ENCODE measurements at regions not wholly inside any gene's neighbourhood (a gene's known extent, or its start where the extent isn't known, plus 50 kb on each side); places are given as distances from the start of the nearest gene placed in this dataset.
A peak's percentile ranks its signal among the peaks of the same experiment; 100 is the strongest.
"Not testable (repeated sequence)": the region's sequence is repeated elsewhere in the genome, so short reads cannot be mapped to it uniquely, and the experiment has no call there.

- Mint-ChIP-seq H3K27ac (no peak overlapping the region), H3K4me1 (no peaks in the 10 kb centered on the region), H3K4me3 (no peak overlapping the region), H3K9me3 (peaks cover 6% of the 10 kb centered on the region), H3K27me3 (peaks cover 28% of the 10 kb centered on the region), H3K36me3 (no peaks in the 10 kb centered on the region)
- no peak for ATAC-seq
These were observed 166.1 kb upstream of the RAB6C start for GRCh38 chr2:129813404-129813803.

- H3K27me3 Mint-ChIP-seq = peaks cover 9% of the 10 kb centered on the region
- ATAC-seq = no peak
These were observed 162.5 kb upstream of the RAB6C start for GRCh38 chr2:129816813-129817574.

GRCh38 chr2:129819855-129820254, 159.6 kb upstream of the RAB6C start:
- Mint-ChIP-seq H3K4me1 (no peaks in the 10 kb centered on the region), H3K27me3 (no peaks in the 10 kb centered on the region), H3K4me3 (no peak overlapping the region), H3K9me3 (peaks cover 6% of the 10 kb centered on the region), H3K27ac (no peak overlapping the region), H3K36me3 (no peaks in the 10 kb centered on the region)
- ATAC-seq = peak; percentile 22

More at GRCh38 chr2:129816813-129817574, 162.5 kb upstream of the RAB6C start:
- Mint-ChIP-seq H3K27ac (no peak overlapping the region), H3K36me3 (no peaks in the 10 kb centered on the region), H3K4me1 (no peaks in the 10 kb centered on the region), H3K9me3 (peaks cover 6% of the 10 kb centered on the region), H3K4me3 (no peak overlapping the region)

- Mint-ChIP-seq H3K4me1 (no peaks in the 10 kb centered on the region), H3K4me3 (no peak overlapping the region), H3K27me3 (no peaks in the 10 kb centered on the region), H3K27ac (no peak overlapping the region), H3K9me3 (no peaks in the 10 kb centered on the region), H3K36me3 (no peaks in the 10 kb centered on the region)
- ATAC-seq = no peak
These were observed 158.6 kb upstream of the RAB6C start for GRCh38 chr2:129820908-129821307.

- no peak for ATAC-seq
- H3K27me3 Mint-ChIP-seq = no peaks in the 10 kb centered on the region
- no peak overlapping the region for H3K27ac Mint-ChIP-seq
- H3K4me3 Mint-ChIP-seq = no peak overlapping the region
- H3K36me3 Mint-ChIP-seq = no peaks in the 10 kb centered on the region
- H3K4me1 Mint-ChIP-seq = no peaks in the 10 kb centered on the region
- no peaks in the 10 kb centered on the region for H3K9me3 Mint-ChIP-seq
These were observed 158.0 kb upstream of the RAB6C start for GRCh38 chr2:129821445-129821844.

GRCh38 chr2:129823044-129823443, 156.4 kb upstream of the RAB6C start:
- no peak overlapping the region for H3K4me3 Mint-ChIP-seq
- H3K27ac Mint-ChIP-seq = no peak overlapping the region
- ATAC-seq = no peak
- H3K4me1 Mint-ChIP-seq = no peaks in the 10 kb centered on the region
- H3K9me3 Mint-ChIP-seq = no peaks in the 10 kb centered on the region
- H3K27me3 Mint-ChIP-seq = no peaks in the 10 kb centered on the region
- H3K36me3 Mint-ChIP-seq = no peaks in the 10 kb centered on the region

- Mint-ChIP-seq H3K4me3 (no peak overlapping the region), H3K27ac (no peak overlapping the region), H3K27me3 (peaks cover 11% of the 10 kb centered on the region), H3K36me3 (peaks cover 9% of the 10 kb centered on the region), H3K9me3 (peaks cover 6% of the 10 kb centered on the region), H3K4me1 (no peaks in the 10 kb centered on the region)
- peak; percentile 40 for ATAC-seq
These were observed 152.0 kb upstream of the RAB6C start for GRCh38 chr2:129827311-129828090.

GRCh38 chr2:129828792-129829191, 150.7 kb upstream of the RAB6C start:
- Mint-ChIP-seq H3K4me1 (no peaks in the 10 kb centered on the region), H3K4me3 (no peak overlapping the region), H3K27me3 (peaks cover 14% of the 10 kb centered on the region)

GRCh38 chr2:129829588-129829987, 149.9 kb upstream of the RAB6C start:
- H3K9me3 Mint-ChIP-seq = peaks cover 6% of the 10 kb centered on the region
- ATAC-seq = no peak
- no peaks in the 10 kb centered on the region for H3K4me1 Mint-ChIP-seq
- H3K27ac Mint-ChIP-seq = no peak overlapping the region
- no peak overlapping the region for H3K4me3 Mint-ChIP-seq
- peaks cover 9% of the 10 kb centered on the region for H3K36me3 Mint-ChIP-seq
- H3K27me3 Mint-ChIP-seq = peaks cover 14% of the 10 kb centered on the region

More at GRCh38 chr2:129828792-129829191, 150.7 kb upstream of the RAB6C start:
- peaks cover 9% of the 10 kb centered on the region for H3K36me3 Mint-ChIP-seq
- no peak for ATAC-seq
- peaks cover 6% of the 10 kb centered on the region for H3K9me3 Mint-ChIP-seq
- H3K27ac Mint-ChIP-seq = no peak overlapping the region

- peaks cover 15% of the 10 kb centered on the region for H3K27me3 Mint-ChIP-seq
- no peak for ATAC-seq
- no peak overlapping the region for H3K27ac Mint-ChIP-seq
- H3K4me3 Mint-ChIP-seq = no peak overlapping the region
- H3K9me3 Mint-ChIP-seq = peaks cover 6% of the 10 kb centered on the region
- peaks cover 9% of the 10 kb centered on the region for H3K36me3 Mint-ChIP-seq
- no peaks in the 10 kb centered on the region for H3K4me1 Mint-ChIP-seq
These were observed 148.4 kb upstream of the RAB6C start for GRCh38 chr2:129831018-129831417.

- not testable (repeated sequence) for H3K36me3 Mint-ChIP-seq, H3K4me1 Mint-ChIP-seq, ATAC-seq, H3K9me3 Mint-ChIP-seq, H3K4me3 Mint-ChIP-seq, H3K27ac Mint-ChIP-seq
- H3K27me3 Mint-ChIP-seq = peaks cover 23% of the 10 kb centered on the region
These were observed 146.0 kb upstream of the RAB6C start for GRCh38 chr2:129833465-129833864.

GRCh38 chr2:129847043-129847442, 132.4 kb upstream of the RAB6C start:
- Mint-ChIP-seq H3K4me3 (no peak overlapping the region), H3K27ac (no peak overlapping the region), H3K9me3 (peaks cover 2% of the 10 kb centered on the region), H3K36me3 (no peaks in the 10 kb centered on the region), H3K27me3 (peaks cover 39% of the 10 kb centered on the region), H3K4me1 (no peaks in the 10 kb centered on the region)
- ATAC-seq = no peak

GRCh38 chr2:129849559-129850160, 129.8 kb upstream of the RAB6C start:
- peak; percentile 70 for ATAC-seq

GRCh38 chr2:129857200-129857599, 122.3 kb upstream of the RAB6C start:
- ATAC-seq = no peak
- H3K4me3 Mint-ChIP-seq = no peak overlapping the region
- H3K27ac Mint-ChIP-seq = no peak overlapping the region
- H3K27me3 Mint-ChIP-seq = peaks cover 16% of the 10 kb centered on the region
- peaks cover 4% of the 10 kb centered on the region for H3K9me3 Mint-ChIP-seq
- no peaks in the 10 kb centered on the region for H3K36me3 Mint-ChIP-seq
- no peaks in the 10 kb centered on the region for H3K4me1 Mint-ChIP-seq

More at GRCh38 chr2:129849559-129850160, 129.8 kb upstream of the RAB6C start:
- no peak overlapping the region for H3K27ac Mint-ChIP-seq
- peaks cover 36% of the 10 kb centered on the region for H3K27me3 Mint-ChIP-seq
- no peaks in the 10 kb centered on the region for H3K4me1 Mint-ChIP-seq
- no peaks in the 10 kb centered on the region for H3K9me3 Mint-ChIP-seq
- H3K4me3 Mint-ChIP-seq = no peak overlapping the region
- H3K36me3 Mint-ChIP-seq = no peaks in the 10 kb centered on the region

- Mint-ChIP-seq H3K36me3 (no peaks in the 10 kb centered on the region), H3K27ac (no peak overlapping the region), H3K9me3 (peaks cover 4% of the 10 kb centered on the region), H3K4me3 (no peak overlapping the region), H3K27me3 (peaks cover 19% of the 10 kb centered on the region), H3K4me1 (no peaks in the 10 kb centered on the region)
- no peak for ATAC-seq
These were observed 120.3 kb upstream of the RAB6C start for GRCh38 chr2:129859175-129859574.

Measured in stimulated activated memory B cell treated with anti-CD40 and anti-IgM and Interleukin-4, amounts not matched to agents 10 μg/mL and 1 μg/mL and 100 μg/mL, for 72 hours (primary cell).